GM12875 (cell line): ENCODE measurements at regions not wholly inside any gene's neighbourhood (a gene's known extent, or its start where the extent isn't known, plus 50 kb on each side); places are given as distances from the start of the nearest gene placed in this dataset.

Experiments used
- H3K4me3 ChIP-seq: one replicate; pipeline ENCODE4 v1.5.1; 2011; ENCODE audit warnings: low read depth, low read length, control low read depth
- CTCF ChIP-seq: IDR thresholded peaks from 2 replicates; pipeline ENCODE4 v1.5.1; 2011; ENCODE audit warnings: low read depth, mild to moderate bottlenecking, control low read depth, inconsistent platforms, low read length, moderate library complexity, borderline replicate concordance; ENCODE audit not compliant: insufficient read depth

DNA sequence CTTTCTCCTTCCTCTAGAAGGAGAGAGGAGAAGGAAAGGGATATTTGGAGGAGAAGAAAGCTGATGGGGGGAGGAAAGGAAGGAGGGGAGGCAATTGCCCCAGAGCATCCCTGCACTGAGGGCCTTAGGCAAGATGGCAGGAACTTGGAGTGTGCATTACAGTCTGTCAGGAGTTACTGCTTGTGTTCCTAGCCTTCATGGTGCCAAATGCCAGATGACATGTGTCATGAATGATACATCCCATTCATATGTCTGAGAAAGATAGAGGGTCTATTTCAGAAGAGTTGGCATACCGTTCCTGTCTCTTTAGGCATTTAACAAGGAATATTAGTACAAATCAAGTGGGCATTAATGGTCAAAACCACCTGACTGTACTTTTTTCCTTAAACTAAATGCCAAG, 232.1 kb upstream of the NT5C1B start:
- no peak overlapping the region for H3K4me3 ChIP-seq
- TF ChIP-seq CTCF, result no peak

DNA sequence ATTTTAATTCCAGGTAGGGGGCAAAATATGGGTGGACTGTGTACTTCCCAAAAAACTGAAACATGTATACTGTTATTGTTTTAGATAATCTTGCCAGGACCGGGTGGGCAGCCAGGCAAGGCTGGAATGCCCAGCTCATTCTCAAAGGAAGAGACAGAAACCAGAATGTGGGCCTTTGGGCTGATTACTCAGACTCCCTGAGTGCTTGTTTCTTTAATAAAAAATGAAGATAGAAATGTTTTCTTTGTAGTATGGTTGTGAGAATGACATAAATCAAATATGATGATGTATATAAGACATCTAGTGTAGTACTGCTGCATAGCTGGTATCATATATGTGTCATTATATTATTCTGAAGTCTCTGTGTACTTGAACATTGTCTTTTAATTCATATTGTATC, 231.6 kb upstream of the NT5C1B start:
- no peak overlapping the region for H3K4me3 ChIP-seq
- TF ChIP-seq CTCF, result no peak

- H3K4me3 ChIP-seq, result no peak overlapping the region
- no peak for TF ChIP-seq CTCF
These were observed 230.2 kb upstream of the NT5C1B start for GRCh38 chr2:18819566-18819965.

GRCh38 chr2:18814387-18814786, 225.0 kb upstream of the NT5C1B start:
- H3K4me3 ChIP-seq, result no peak overlapping the region
- TF ChIP-seq CTCF, result no peak

DNA sequence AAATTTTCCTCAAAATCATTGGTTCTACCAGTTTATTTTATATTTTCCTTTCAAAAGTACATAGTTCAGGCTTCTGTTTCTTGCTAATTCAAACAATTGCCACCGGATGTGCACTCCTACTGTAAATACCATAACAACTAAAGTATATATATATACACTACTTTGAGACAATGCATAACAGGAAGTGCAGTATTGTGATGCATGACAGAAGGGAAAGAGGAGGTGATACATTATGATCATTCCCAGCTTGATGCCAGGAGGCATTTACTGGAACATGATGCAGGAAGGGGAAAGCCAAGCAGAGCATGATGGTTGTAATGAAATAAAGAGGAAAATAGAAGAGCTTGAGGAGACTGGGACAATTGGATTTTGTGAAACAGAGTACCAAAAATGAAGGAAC, 215.2 kb upstream of the NT5C1B start:
- no peak for TF ChIP-seq CTCF
- H3K4me3 ChIP-seq, result no peak overlapping the region

GRCh38 chr2:18803141-18803939, 214.0 kb upstream of the NT5C1B start:
- no peak for TF ChIP-seq CTCF
- no peak overlapping the region for H3K4me3 ChIP-seq

DNA sequence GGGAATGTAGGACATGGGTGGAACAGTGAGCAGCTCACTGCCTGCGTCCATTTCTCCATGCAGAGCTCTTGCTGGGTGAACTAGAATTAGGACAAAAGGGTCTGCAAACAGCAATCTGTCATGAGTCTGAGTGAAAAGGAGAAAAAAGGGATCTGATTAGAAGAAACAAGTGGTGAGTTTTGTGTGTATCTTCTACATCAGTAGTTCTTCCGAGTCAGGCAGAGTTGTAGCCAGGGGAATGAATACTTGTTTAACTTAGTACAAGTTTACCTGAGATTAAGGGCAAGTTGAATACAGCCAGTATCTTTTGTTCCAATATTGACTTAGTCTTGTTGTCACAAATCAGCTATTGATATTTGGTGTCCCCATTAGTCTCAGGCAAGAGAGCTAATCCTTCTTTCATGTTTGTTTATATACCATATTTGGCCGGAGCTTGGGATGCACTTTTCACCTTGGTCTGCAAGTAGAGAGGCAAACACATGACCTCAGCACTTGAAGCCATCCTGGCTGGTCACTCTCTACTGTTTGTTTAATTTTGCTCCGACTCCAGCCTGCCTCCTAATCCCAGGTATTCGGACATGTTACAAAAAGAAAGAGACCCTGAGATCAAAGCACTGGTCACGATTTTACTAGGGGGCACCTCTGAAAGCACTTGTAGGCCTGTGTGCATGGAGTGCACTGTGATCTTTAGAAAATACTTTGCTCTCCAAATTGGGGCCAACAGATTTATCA, 211.0 kb upstream of the NT5C1B start:
- H3K4me3 ChIP-seq, result no peak overlapping the region
- no peak for TF ChIP-seq CTCF
